Right lobe of liver (tissue), 6 donors: ENCODE measurements at regions not wholly inside any gene's neighbourhood (a gene's known extent, or its start where the extent isn't known, plus 50 kb on each side); places are given as distances from the start of the nearest gene placed in this dataset.
A peak's percentile ranks its signal among the peaks of the same experiment; 100 is the strongest.

Source experiments
- ATAC-seq, 4 donors: fragments of 200-7000 bp; cut with Tn5 transposase; one replicate each; pipeline ENCODE4 v1.9.1; 2020; ENCODE audit warnings: mild to moderate bottlenecking in 4 of 4, moderate library complexity in 4 of 4
- DNase-seq, 3 donors: peaks; one replicate each; pipeline ENCODE4 v3.0.0-alpha.2; 2020
- H3K27ac ChIP-seq, 3 donors: fragments of 200-600 bp; one replicate each; pipeline ENCODE4 v1.8.0; 2022
- H3K27me3 ChIP-seq, 2 donors: fragments of 200-600 bp; one replicate each; pipeline ENCODE4 v1.8.0; 2022
- H3K36me3 ChIP-seq, 4 donors: fragments of 200-600 bp; sonication (generic) in 1 of 4; one replicate each; pipeline versions ENCODE4 v1.5.1 to v1.8.0; 2017 to 2022; ENCODE audit warnings: control low read depth in 1 of 4
- H3K4me1 ChIP-seq, 4 donors: fragments of 200-600 bp; sonication (generic) in 1 of 4; one replicate each; pipeline versions ENCODE4 v1.5.1 to v1.8.0; 2017 to 2022; ENCODE audit warnings: control low read depth in 1 of 4
- H3K4me3 ChIP-seq, 3 donors: fragments of 200-600 bp; one replicate each; pipeline ENCODE4 v1.8.0; 2022
- H3K9me3 ChIP-seq, 4 donors: fragments of 200-600 bp; sonication (generic) in 1 of 4; one replicate each; pipeline versions ENCODE4 v1.5.1 to v1.8.0; 2017 to 2022; ENCODE audit warnings: control low read depth in 1 of 4
- POLR2A ChIP-seq: fragments of 450-650 bp; IDR thresholded peaks from one replicate; pipeline ENCODE4 v1.6.1; 2017; ENCODE audit warnings: antibody characterized with exemption, mild to moderate bottlenecking
- WGBS: methylation state at CpG from one replicate; pipeline ENCODE4 v1.1.6; 2018; ENCODE audit warnings: low coverage, low lambda C conversion rate; ENCODE audit not compliant: insufficient coverage; ENCODE audit errors: missing lambda C conversion rate; 5-methylcytosine and 5-hydroxymethylcytosine counted together
- intact Hi-C, 2 donors: fragments of 100-400 bp; cut with DNase I; formaldehyde crosslinking; loops; one replicate each; pipeline versions ENCODE4 v1.11.2 to v1.14.1; 2022
- TF ChIP-seq, protein P1 (sequence below), 4 donors: fragments of 200-600 bp in 3 of 4; fragments of 450-650 bp in 1 of 4; IDR thresholded peaks; one replicate each; pipeline versions ENCODE4 v1.5.1 to v1.8.0; 2016 to 2022; ENCODE audit warnings: antibody characterized with exemption in 4 of 4, mild to moderate bottlenecking in 2 of 4
- donor health status: DM: no; HTN: yes; CAD: no.
- donor health status: DM: no; HTN: no; CAD: no.
- donor health status: DM: no; HTN: no; CAD: no.
- donor health status: DM: no; HTN: yes; CAD: no.
- donor health status: DM: no; HTN: yes; CAD: no.

DNA sequence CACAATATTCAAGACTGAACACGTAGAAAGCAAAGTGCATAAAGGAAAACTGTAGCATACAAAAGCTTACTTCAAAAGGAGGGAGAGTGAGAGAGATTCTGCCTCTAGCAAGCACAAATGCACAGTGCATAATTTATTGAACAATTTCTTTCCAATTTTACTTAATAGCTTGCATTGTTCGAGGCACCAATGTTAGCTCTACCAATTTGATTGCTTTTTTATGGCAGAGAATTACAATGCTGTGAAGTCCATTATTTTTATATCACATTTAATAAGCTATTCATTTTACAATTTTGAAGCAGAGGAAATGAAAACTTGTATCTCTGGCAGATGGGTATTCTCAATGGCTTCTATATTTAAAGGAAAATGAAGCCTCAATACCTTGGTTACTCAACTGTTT, 331.7 kb downstream of the GPM6A start:
- no peaks in the 10 kb centered on the region for H3K27me3 ChIP-seq
- no peak overlapping the region for H3K27ac ChIP-seq
- no peaks in the 10 kb centered on the region for H3K9me3 ChIP-seq
- intact Hi-C loops, result no loop called here
- 10% methylated on average over 2 of the region's 2 CpGs for WGBS
- H3K4me3 ChIP-seq, result no peak overlapping the region
- H3K36me3 ChIP-seq, result no peaks in the 10 kb centered on the region
- DNase-seq (no peak), ATAC-seq (no peak)
- no peaks in the 10 kb centered on the region for H3K4me1 ChIP-seq
- TF ChIP-seq POLR2A, result no peak
- TF ChIP-seq, protein P1, sequence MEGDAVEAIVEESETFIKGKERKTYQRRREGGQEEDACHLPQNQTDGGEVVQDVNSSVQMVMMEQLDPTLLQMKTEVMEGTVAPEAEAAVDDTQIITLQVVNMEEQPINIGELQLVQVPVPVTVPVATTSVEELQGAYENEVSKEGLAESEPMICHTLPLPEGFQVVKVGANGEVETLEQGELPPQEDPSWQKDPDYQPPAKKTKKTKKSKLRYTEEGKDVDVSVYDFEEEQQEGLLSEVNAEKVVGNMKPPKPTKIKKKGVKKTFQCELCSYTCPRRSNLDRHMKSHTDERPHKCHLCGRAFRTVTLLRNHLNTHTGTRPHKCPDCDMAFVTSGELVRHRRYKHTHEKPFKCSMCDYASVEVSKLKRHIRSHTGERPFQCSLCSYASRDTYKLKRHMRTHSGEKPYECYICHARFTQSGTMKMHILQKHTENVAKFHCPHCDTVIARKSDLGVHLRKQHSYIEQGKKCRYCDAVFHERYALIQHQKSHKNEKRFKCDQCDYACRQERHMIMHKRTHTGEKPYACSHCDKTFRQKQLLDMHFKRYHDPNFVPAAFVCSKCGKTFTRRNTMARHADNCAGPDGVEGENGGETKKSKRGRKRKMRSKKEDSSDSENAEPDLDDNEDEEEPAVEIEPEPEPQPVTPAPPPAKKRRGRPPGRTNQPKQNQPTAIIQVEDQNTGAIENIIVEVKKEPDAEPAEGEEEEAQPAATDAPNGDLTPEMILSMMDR (IDR thresholded peaks at IDR 0.05), result no peak

DNA sequence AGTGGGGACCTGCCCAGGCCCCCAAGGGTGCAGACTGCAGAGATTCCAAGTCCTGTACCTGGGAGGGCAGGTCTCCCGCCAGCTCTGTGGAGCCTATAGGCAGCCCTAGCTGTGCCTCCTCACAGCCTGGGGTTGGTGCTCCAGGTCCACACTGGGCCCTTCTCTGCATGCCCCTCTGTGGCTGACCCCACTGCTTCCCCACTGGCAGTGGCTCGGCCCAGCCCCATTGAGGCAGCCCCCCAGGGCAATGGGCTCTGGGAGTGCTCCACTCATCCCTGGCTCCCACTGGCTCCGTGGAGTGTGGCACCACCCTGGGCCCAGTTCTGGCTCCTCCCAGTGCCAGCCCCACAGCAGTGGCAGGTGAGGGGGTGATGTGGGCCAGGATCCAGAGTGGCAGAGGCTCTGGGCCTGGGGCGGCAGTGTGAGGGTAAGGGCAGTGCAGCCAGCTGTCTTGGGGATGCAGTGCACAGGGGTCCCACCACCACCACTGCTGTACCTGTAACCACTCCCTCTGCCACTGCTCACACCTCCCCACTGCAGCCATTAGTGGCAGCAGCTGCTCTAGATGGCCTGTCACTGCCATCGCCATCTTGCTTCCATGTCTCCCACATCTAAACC, 312.2 kb downstream of the GPM6A start:
- WGBS, result no CpG with 5 or more reads among the region's 5 CpGs
- peak in 1 of 4 donors; percentile 36 for ATAC-seq
- H3K27me3 ChIP-seq, result no peaks in the 10 kb centered on the region
- H3K27ac ChIP-seq, result no peak overlapping the region
- no peaks in the 10 kb centered on the region for H3K36me3 ChIP-seq
- DNase-seq, result peak in 1 of 3 donors; percentile 50
- no peaks in the 10 kb centered on the region for H3K4me1 ChIP-seq
- TF ChIP-seq, protein P1 (IDR thresholded peaks at IDR 0.05), result no peak
- TF ChIP-seq POLR2A, result no peak
- intact Hi-C loops, result loop anchor here in 1 of 2 donors (10.0 kb wide), 1 partner anchor 225 kb away; no protein-coding TSS in a partner anchor
- H3K4me3 ChIP-seq, result no peak overlapping the region
- H3K9me3 ChIP-seq, result no peaks in the 10 kb centered on the region

DNA sequence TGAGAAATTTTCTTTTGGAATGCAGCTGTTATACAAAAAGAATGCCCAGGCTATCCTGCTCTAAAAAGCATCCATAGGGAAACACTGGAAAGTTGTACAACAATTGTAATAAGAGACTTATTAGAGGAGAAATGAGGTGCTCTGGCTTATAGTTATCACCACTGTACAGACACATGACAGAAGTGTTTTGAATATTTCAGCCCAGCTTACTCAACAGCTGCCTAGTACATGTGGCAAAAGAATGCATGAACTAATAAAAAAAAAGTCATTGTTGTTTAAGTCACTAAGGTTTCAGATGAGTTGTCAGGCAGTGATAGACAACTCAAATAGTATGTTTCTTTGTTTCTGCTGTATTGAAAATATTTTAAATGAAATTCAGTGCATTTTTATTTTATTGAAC, 307.7 kb downstream of the GPM6A start:
- DNase-seq, result no peak
- ATAC-seq, result no peak
- TF ChIP-seq POLR2A, result no peak
- TF ChIP-seq, protein P1 (IDR thresholded peaks at IDR 0.05), result no peak
- no peaks in the 10 kb centered on the region for H3K27me3 ChIP-seq
- H3K27ac ChIP-seq, result no peak overlapping the region
- H3K4me1 ChIP-seq, result no peaks in the 10 kb centered on the region
- no peaks in the 10 kb centered on the region for H3K9me3 ChIP-seq
- H3K36me3 ChIP-seq, result no peaks in the 10 kb centered on the region
- H3K4me3 ChIP-seq, result no peak overlapping the region
- intact Hi-C loops, result no loop called here

DNA sequence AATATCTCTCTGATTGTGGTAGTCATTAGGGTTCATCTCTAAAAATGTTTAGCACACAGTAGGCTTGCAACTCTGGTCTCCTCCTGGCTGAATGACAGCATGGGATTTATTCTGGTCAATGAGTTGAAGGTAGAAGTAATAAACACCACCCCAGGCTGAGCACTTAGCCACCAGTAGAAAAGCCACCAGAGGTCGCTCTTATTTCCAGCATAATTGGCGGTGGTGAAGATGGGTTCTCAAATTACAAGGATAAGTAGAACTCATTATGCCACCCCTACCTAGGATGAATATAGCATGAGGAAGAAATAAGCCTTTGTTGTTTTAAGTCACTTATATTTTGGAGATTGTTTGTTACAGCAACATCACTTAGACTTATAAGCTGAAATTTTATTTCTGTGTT, 302.7 kb downstream of the GPM6A start:
- no peak overlapping the region for H3K27ac ChIP-seq
- no peaks in the 10 kb centered on the region for H3K27me3 ChIP-seq
- 67% methylated on average over 2 of the region's 2 CpGs for WGBS
- peak in 3 of 4 donors; percentile 39 to 54 (median 53) for ATAC-seq
- no peaks in the 10 kb centered on the region for H3K4me1 ChIP-seq
- DNase-seq, result no peak
- H3K4me3 ChIP-seq, result no peak overlapping the region
- no peaks in the 10 kb centered on the region for H3K9me3 ChIP-seq
- TF ChIP-seq, protein P1 (IDR thresholded peaks at IDR 0.05), result peak in 3 of 4 donors; percentile 11 to 32 (median 31)
- no peak for TF ChIP-seq POLR2A
- H3K36me3 ChIP-seq, result no peaks in the 10 kb centered on the region
- intact Hi-C loops, result no loop called here

DNA sequence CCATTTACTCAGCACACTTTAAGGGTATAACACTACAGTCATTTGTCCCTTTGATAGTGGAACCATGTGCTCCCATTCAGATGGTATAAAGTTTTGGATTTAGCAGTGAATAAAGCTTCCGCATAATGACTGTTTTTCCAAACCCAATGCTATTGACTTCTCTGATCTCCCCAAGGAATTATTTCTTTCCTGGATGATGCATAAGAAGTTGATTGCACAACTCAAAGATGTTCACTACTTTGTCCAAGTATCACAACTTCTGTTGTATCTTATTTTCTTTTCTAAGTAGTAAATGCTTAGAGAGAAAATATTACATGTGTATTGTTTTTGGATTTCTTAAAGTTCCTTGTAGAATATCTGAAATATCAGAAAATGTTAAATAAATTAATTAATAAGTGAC, 300.2 kb downstream of the GPM6A start:
- no peaks in the 10 kb centered on the region for H3K36me3 ChIP-seq

More for the DNA sequence above, 300.2 kb downstream of the GPM6A start:
- Histone ChIP-seq H3K27me3 (no peaks in the 10 kb centered on the region), H3K9me3 (no peaks in the 10 kb centered on the region), H3K4me3 (no peak overlapping the region), H3K27ac (no peak overlapping the region), H3K4me1 (no peaks in the 10 kb centered on the region)
- intact Hi-C loops, result no loop called here
- WGBS, result 94% methylated on average over 1 of the region's 1 CpG
- TF ChIP-seq, protein P1 (IDR thresholded peaks at IDR 0.05), result no peak
- no peak for TF ChIP-seq POLR2A
- no peak for ATAC-seq
- DNase-seq, result no peak
